ENCODE measurements at regions not wholly inside any gene's neighbourhood (a gene's known extent, or its start where the extent isn't known, plus 50 kb on each side); places are given as distances from the start of the nearest gene placed in this dataset.

DNA sequence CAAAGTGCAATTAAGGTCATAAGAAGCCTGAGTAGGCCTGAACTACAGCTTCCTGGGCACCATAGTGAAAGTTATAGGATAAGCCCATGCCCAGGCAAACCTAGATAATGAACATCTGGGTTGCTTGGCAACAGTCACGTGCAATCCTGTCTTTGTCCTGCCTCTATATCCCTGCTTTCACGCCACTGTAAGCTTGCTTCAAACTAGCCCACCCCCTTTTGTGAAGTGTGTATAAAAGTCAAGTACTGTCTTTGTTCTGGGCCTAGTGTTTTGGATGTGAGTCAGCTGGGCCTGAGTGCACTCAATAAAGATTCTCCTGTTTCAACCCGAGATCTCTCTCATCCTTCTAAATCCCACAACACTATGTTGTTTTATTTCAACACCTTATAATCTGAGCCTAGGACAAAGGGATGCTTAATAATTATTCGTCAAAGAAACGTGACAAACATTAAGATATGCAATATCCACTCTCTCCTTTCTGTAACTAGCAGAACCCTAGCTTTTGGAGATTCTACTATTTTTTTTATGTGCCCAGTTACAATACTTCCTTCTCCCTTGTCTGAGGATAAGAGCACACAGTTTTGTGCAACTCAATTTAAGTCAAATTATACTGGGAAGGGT is 927.8 kb downstream of the SUCLG1 start:
- TF ChIP-seq, protein P1, sequence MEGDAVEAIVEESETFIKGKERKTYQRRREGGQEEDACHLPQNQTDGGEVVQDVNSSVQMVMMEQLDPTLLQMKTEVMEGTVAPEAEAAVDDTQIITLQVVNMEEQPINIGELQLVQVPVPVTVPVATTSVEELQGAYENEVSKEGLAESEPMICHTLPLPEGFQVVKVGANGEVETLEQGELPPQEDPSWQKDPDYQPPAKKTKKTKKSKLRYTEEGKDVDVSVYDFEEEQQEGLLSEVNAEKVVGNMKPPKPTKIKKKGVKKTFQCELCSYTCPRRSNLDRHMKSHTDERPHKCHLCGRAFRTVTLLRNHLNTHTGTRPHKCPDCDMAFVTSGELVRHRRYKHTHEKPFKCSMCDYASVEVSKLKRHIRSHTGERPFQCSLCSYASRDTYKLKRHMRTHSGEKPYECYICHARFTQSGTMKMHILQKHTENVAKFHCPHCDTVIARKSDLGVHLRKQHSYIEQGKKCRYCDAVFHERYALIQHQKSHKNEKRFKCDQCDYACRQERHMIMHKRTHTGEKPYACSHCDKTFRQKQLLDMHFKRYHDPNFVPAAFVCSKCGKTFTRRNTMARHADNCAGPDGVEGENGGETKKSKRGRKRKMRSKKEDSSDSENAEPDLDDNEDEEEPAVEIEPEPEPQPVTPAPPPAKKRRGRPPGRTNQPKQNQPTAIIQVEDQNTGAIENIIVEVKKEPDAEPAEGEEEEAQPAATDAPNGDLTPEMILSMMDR (IDR thresholded peaks at IDR 0.05), result no peak
- TF ChIP-seq POLR2A (IDR thresholded peaks at IDR 0.05) (no peak), POLR2AphosphoS5 (IDR thresholded peaks at IDR 0.05) (no peak)
